GM21723 (cell line): ENCODE measurements at regions not wholly inside any gene's neighbourhood (a gene's known extent, or its start where the extent isn't known, plus 50 kb on each side); places are given as distances from the start of the nearest gene placed in this dataset.

Experiments
- ATAC-seq: cut with Tn5 transposase; IDR thresholded peaks from one replicate; pipeline ENCODE4 v1.9.1; 2021; ENCODE audit warnings: mild to moderate bottlenecking, moderate library complexity; ENCODE audit not compliant: unreplicated experiment

DNA sequence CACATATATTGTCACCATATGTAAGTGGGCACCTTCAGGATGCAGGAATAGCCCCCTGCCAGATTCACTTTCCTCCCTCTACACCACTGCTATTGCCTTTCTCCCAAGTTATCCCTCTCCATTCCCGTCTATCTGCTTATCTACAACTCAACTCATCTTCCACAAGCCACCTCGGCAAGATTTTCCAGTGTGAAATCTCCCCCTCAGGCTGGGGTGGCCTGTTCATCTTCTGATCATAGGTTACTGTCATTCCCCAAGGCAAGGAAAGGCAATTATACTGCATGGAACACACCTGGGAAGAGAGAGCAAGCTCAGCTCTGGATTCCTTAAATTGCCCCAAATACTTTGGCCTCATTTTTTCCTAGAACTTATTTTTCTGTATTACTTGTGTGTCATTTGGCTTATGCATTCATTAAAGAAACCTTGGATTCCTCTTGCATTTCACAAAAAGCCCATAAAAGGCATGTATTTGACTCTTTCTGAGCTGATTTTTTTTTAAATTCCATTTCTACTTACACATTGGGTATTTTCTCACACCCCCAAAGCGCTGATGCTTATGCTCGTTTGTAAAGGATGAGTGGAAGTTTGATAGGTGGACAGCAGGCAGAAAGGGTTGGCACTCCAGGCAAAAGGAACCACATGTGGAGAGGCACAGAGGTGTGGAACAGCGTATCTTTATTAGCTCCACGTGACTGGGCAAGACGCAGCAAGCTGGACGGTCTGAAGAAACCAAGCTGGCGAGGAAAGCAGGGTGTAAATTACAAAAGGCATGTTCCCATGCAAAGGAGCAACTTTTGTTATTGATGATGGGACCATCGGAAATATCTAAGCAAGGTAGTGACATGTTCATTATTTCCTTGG is 169.7 kb upstream of the RAB4A start:
- no peak for ATAC-seq

DNA sequence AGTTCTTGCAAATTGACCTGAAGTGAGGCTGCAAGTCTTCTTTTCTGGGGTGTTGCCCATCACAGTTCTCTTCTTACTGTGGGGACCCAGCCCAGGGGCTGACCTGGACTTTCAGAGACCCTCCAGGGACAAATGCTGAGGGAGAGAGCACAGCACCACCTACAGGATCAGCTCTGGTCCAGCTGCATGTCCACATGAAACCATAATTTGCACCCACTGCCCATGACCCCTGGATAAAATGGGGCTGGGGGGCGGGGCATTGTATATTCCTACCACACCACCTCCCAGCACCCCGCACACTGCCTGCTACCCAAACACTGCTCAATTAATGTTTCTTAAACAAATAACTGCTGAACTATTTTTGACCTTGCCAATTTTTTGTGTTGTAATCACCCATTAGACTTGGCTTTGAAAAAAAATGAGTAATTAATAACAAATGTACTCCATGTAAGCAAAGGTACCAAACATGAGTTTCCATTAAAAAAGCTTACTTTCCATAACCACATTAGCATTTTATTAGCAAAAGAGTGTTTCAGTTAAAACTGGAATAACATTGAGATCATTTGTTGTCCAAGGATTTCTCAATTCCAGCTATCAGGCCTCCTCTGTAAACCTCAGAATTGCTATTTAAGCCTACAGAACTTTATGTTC is 168.0 kb upstream of the RAB4A start:
- no peak for ATAC-seq

DNA sequence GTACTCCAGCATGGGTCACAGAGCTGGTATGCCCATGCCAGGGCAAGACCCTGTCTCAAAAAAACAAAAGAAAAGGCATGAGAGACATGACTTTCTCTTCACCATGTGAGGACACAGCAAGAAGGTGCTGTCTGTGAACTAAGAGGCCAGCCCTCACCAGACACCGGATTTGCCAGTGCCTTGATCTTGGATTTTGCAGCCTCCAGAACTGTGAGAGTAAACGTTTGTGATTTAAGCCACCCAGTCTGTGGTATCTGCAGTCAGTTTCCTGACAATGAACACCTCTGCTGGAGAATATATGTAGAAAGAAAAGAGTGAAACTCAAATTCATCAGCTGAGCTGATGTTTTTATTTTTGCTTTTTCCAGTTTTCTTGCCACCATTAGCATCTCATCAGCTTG is 166.3 kb upstream of the RAB4A start:
- ATAC-seq, result no peak

DNA sequence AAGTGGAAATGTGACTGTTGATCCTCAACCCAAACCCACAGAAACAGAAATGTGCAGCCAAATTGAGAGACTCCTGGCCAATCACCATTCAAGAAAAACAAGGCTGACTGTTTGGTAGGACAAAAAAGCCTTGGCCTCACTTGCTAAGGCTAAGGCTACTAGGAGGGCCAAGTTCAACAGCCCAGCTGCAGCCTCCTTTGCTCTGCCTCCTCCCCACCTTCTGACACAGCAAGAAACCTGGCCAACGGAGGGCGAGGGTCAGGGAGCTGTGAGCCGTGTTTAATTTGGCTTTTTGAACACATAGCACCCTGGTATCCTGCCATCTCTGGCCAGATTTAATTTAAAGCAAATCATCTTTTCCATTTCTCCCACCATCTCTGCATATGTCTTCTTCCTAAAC is 165.8 kb upstream of the RAB4A start:
- ATAC-seq, result no peak

DNA sequence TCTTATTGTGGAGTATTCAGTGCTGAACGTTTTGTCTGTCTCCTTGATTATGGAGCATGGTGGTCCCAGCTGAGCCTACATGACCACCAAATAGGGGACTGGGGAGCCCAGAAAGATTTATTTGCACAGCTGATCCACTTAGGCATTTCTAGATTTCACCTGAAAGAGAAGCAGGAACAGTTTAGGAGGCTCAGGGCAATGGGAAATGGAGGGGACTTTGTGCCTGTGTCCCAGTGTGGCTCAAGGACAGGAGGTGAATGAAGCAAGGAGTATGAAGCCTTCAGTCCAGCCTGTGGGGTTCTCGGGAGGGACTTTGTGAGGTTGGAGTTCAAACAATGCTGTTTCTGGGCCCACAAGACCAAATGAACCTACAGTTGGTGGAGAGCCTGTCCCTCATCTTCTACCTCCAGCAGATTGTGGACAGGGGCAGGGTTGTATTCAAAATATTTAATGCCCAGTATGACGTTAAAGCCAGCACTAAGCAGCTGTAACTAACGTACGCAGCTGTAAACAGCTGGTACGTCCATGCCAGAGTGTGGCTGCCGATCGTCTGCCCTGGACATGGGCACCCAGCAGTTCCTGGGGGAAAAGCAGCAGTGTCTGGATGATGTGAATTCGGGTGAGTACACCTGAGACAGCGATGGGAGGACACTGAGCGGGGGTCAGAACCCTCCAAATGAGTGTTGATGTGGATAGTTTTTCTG is 164.9 kb upstream of the RAB4A start:
- no peak for ATAC-seq

DNA sequence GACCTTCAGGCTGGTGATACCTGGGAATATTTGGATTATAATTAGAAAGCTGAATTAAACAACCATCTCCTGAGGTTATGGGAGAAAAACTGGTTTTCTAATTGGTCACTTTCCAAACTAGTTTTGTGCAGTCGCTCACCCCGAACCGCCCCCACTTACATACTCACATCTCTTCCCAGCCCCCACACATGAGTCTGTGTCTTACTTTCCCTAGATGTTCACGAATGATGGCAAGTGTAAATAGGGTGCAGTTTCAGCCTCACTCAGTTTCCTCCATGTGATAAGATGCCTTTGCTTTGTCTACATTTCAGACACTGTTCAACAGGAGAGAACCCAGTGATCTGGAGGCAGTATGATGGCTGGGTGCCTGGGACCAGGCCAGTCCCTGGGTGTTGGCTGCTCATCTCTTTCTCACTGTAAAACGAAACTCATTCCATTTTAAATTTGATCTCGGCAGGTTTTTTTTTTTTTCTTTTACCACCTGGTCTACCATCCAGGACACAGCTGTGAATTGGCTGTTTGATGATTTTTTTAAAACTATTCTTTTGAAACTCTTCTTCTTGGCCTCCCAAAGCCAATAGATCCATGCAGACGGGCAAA is 164.3 kb upstream of the RAB4A start:
- no peak for ATAC-seq

DNA sequence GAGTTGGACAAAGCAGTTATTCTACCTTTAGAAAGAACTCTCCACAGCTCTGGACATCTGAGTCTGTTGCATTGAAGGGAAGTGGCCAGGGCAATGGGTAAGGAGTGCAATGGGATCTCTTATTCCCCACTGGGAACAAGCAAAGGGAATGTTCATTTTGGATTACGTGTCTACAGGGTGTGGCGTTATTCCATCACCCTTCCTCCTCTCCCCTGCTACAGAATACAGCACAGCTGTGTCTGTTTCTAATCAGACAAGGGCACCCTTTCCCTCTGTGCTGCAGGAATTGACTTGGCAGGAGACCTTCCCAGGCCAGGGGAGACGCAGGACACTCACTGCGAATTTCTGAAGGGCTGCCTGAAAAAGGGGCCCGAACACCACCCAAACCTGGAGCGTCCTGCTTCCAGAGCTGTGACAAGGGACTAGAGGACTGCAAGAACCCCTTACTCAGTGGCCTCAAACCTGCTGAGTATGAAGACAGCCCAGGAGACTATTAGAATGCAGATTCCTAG is 163.6 kb upstream of the RAB4A start:
- no peak for ATAC-seq

DNA sequence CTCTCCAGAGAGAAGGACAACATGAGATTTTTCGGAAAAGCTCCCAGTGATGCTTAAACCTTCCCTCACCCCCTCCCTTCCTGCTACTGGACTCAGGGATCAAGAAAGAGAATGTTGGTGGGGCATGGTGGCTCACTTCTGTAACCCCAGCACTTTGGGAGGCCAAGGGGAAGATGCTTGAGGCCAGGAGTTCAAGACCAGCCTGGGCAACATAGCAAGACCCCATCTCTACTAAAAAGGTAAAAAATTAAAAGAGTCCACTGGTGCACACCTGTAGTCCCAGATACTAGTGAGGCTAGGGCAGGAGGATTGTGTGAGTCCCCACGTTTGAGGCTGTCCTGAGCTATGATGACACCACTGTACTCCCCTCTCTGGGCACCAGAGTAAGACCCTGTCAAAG is 162.9 kb upstream of the RAB4A start:
- no peak for ATAC-seq

DNA sequence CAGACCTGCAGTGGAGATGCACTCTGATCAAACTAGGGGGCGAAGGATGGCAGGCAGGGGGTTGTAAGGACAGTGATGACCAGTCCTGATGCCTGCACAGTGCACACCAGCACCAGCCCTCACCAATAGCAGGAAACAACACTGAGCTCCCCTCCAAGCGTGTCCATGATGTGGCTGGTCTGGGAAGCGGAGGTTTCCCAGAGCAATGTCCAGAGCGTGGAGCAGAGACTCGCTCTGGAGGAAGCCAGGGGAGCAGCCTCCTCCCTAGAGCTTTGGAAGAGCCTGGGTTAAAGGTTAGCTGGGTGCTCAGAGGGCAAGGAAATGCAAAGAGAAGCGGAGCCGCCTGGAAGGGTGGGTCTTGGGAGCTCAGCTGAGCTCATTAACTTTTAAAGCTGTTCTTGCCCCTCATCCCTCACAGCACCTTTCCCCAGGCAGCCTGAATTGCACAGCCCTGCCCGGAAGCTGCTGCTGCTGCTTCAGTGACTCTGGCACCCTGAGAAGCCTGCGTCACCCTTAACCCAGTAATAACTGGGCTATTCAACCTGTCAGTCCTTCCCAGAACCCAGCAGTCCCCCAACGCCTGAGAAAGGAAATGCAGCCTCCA is 162.2 kb upstream of the RAB4A start:
- no peak for ATAC-seq

DNA sequence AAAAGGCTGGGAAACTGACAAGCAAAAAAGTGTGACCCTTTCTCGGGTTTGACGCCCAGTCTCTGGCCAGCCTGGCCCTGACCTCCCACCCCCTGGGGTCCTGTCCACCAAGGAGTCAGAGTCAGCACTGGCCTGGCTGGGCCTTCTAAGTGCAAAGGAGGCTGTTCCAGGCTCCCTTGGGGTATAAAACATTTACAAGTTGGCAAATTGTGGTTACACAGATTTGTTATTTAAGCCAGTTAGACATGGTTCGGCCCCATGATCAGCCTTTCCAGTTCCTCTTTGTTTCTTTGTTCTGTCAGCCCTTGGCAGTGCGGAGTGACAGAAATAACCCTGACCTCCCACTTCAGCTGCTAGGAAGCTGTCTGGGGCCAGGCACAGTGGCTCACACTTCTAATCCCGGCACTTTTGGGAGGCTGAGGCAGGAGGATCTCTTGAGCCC is 161.6 kb upstream of the RAB4A start:
- no peak for ATAC-seq

DNA sequence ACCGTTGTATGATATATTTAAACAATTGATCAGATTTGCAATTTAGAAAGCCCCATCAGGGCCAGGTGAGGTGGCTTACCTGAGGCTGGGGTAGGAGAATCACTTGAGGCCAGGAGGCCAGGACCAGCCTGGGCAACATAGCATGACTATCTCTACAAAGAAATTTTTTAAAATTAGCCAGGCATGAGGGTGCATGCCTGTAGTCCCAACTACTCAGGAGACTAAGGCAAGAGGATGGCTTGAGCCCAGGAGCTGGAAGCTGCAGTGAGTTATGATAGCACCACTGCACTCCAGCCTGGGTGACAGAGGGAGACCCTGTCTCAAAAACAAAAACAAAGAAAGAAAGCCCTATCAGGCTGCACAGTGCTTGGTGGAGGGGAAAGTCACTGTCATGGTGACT is 159.9 kb upstream of the RAB4A start:
- ATAC-seq, result no peak

DNA sequence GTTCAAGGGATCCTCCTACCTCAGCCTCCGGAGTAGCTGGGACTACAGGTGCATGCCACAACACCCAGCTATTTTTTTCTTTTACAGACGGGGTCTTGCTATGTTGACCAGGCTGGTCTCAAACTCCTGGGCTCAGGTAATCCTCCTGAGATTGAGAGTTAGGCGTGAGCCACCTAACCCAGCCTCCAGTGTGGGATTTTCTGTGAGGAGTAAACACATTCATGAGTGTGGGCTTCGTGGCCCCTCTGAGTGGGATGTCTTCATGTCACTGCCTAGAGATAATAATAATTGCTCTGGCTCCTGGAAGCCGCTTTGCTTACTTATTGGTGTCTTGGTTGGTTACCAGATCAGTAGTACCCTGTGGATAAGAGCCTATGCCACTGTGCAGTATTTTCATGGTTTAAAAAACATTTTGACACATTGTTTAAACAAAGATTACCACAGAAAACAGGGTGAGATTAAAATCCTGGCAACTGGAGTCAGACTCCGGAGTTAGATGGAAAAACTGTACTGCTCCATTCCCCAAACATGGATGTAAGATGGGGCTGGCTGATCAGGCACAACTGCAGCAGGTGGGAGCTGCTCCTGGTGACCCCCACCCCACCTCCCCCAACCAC is 159.1 kb upstream of the RAB4A start:
- ATAC-seq, result no peak

DNA sequence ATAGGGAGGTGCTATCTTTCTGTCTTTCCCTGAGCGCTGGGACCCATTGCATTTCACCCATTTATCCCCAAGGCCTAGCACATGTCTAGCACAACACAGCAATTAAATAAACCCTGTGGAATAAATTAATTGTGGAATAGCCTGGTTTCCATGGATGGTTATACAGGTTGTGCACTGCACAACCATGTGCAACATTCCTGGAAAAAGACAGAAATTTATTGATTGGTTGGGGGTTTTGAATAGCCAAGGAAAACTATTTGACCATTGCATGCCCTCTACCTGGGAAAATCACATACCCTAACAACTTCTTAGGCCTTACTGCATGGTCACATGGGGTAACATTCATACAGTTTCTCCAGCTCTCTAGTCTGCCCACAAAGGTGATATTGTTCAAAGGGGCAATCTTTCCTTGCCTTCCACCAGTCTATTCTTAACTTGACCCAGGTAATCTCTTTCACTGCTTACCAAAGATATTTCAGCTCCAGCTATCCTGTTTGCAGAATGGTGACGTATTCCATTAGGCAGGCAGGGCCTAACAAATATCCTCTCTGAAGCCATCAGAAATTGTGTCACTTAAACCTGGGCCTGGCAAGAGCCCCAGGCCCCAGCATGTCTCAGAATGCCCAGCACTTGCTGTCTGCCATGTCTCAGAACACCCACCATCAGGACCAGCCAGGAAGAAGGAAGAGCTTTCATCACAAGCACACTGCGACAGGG is 157.9 kb upstream of the RAB4A start:
- no peak for ATAC-seq

DNA sequence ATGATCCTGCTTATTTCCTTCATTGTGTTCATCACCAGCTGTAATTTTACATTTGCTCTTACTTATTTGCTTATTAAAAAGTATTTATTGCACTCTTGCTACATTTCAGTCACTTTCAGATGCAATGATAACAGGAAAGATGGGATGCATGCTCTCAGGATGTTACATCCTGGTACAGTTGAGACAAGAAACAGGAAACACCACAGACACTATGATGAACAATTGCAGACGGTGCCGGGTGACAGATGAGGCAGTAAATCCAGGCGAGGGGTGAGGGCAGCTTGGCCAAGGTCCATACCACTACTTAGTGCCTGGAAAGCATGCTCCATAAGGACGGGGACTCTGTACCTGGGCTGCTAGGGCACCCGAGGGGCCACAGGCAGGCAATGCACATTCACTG is 156.6 kb upstream of the RAB4A start:
- ATAC-seq, result no peak

DNA sequence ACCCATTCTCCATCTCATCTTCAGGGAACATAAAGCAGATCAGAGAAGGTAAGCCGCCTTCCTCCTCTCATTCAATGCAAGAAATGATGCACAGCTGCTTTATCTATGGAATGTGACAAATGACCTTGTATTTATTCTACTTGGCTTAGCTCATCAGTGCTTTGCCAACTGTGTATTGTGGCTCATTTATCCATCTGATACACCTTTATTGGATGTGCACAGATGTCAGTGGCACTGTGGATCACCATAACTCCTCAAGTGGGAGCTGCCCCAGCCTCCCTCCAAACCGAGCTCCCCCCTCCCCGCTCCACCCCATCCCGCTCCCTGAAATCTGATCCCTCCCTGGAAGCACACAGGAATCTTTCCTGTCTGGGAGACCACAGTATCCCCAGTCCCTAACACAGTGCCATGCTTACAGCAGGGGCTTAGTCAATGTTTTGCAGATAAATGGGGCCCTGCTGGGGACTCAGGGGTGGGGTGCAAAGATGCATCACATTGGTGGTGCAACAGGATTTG is 156.0 kb upstream of the RAB4A start:
- ATAC-seq, result no peak

DNA sequence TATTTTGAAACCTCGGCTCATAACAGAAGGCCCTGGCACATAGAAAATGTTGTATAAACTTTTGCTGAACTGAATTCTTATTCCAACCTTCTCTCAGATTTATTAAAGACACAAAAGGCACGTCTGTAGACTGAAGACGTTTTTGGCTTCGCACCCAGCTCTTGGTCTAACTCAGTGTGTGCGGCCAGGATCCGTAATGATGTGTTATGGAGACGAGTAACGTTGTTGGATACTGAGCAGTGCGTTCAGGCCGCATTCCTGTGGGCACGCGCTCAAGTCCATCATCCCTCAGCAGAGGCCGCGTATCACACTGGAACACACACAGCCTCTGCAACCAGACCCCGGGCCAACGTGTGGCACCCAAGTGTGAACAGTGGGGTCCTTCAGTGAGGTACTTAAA is 154.8 kb upstream of the RAB4A start:
- no peak for ATAC-seq

DNA sequence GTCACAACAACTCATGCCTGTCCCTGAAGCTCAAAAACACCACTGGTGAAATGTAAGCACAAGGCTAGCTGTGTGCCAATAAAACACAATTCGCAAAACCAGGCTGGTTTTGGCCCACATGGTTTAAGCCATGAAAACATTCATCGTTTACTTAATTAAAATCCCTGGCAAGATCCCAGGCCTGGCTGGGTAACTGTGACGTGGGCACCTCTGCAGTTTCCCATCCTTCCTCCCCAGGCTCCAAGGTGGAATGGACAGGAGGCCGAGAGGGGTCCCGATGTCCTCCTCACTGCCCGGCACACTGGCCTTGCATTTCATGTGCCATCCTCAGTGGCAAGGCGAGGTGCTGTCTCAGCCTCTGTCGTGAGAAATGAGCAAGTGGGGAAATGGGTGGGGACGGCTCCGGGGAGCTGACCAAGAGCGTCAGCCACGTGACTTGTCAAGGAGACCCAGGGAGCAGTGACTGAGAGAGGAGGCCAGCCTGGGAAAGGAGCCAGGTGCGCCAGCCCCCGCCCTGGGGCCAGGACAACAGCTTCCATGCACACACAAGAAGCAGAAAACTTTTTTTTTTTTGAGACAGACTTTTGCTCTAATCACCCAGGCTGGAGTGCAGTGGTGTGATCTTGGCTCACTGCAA is 153.1 kb upstream of the RAB4A start:
- no peak for ATAC-seq

DNA sequence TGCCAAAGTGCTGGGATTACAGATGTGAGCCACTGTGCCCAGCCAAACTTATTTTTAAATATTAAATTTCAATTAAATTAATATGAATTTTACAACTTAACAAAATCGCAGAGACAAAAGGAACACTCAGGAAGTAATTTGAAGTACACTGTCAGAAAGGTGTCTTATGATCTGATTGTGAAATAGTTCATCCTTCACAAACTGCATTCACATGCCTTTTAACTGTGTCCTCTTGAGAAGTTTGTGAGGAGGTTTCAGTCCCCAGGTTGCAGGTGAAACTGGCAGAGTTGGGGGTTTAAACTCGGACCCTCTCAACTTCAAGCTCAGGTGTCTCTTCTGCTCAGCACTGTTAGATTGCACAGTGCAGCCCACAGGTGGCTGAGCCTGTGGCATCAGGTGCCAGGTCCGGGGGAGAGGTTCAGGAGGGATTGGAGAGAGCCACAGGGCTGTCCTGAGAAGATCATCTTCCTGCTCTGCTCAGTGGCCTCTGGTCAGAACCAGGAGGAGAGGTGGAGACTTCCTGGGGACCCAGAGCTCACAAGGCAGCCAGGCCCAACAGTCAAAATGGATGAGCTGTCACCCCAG is 152.3 kb upstream of the RAB4A start:
- ATAC-seq, result no peak

DNA sequence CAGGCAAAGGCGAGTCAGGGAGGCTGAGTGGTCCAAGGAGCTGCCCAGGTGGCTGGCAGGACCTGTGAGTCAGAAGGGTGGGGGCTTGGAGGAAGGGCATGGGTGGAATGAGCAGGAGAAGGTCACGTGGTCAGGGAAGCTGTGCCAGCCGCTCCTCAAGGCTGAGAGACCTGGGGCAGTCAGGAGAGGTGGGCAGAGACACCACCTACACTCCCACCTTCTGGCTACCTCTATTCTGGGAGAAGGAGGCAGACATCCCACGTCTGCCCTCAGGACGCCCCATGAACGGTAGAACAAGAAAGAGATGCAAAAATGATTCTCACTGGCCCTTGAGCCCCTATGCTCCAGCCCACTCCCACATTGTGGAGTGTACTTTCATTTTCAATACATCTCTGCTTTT is 151.8 kb upstream of the RAB4A start:
- ATAC-seq, result no peak
